Fibroblast of lung (primary cell): ENCODE measurements at regions not wholly inside any gene's neighbourhood (a gene's known extent, or its start where the extent isn't known, plus 50 kb on each side); places are given as distances from the start of the nearest gene placed in this dataset.

Experiments
- DNase-seq, 2 donors: peaks; one replicate each; pipeline versions ENCODE4 v3.0.0 to v3.0.0-alpha.2; 2010; ENCODE audit warnings: low read depth in 2 of 2
- H2AFZ ChIP-seq: 2 replicates; pipeline ENCODE4 v1.5.1; 2012; ENCODE audit warnings: low read length, control low read depth, inconsistent platforms
- H3K27ac ChIP-seq: 2 replicates; pipeline ENCODE4 v1.5.1; 2011; ENCODE audit warnings: low read length, control low read depth; ENCODE audit not compliant: insufficient read depth
- H3K27me3 ChIP-seq: 2 replicates; pipeline ENCODE4 v1.5.1; 2011; ENCODE audit warnings: mild to moderate bottlenecking, low read length; ENCODE audit not compliant: control insufficient read depth, insufficient read depth
- H3K36me3 ChIP-seq: 2 replicates; pipeline ENCODE4 v1.5.1; 2011; ENCODE audit warnings: low read length; ENCODE audit not compliant: control insufficient read depth, insufficient read depth
- H3K4me1 ChIP-seq: 2 replicates; pipeline ENCODE4 v1.5.1; 2011; ENCODE audit warnings: low read length; ENCODE audit not compliant: control insufficient read depth, insufficient read depth; ENCODE audit errors: extremely low read depth
- H3K4me2 ChIP-seq: 2 replicates; pipeline ENCODE4 v1.5.1; 2011; ENCODE audit warnings: low read length, control low read depth; ENCODE audit not compliant: insufficient read depth; ENCODE audit errors: extremely low read depth
- H3K4me3 ChIP-seq, 4 experiments: fragments of 200-600 bp in 1 of 4; sonication (generic) in 1 of 4; replicated peaks in 1 of 4; 2 replicates each; pipeline ENCODE4 v1.5.1; 2011 to 2016; ENCODE audit warnings: low read length in 4 of 4, low read depth in 3 of 4, mild to moderate bottlenecking in 3 of 4, control low read depth in 2 of 4, inconsistent platforms in 1 of 4, mixed read lengths in 1 of 4; ENCODE audit not compliant: insufficient read depth in 1 of 4; ENCODE audit errors: control extremely low read depth in 1 of 4
- H3K79me2 ChIP-seq: 2 replicates; pipeline ENCODE4 v1.5.1; 2012; ENCODE audit warnings: mild to moderate bottlenecking, low read length, inconsistent platforms; ENCODE audit not compliant: control insufficient read depth, insufficient read depth
- H3K9ac ChIP-seq: 2 replicates; pipeline ENCODE4 v1.5.1; 2011; ENCODE audit warnings: mild to moderate bottlenecking, low read length, control low read depth; ENCODE audit not compliant: insufficient read depth
- H3K9me3 ChIP-seq: 2 replicates; pipeline ENCODE4 v1.5.1; 2012; ENCODE audit warnings: low read depth, low read length; ENCODE audit not compliant: control insufficient read depth, insufficient read depth
- H4K20me1 ChIP-seq: 2 replicates; pipeline ENCODE4 v1.5.1; 2011; ENCODE audit warnings: low read length; ENCODE audit not compliant: control insufficient read depth, insufficient read depth; ENCODE audit errors: extremely low read depth
- CTCF ChIP-seq, 2 donors: IDR thresholded peaks in 1 of 2; conservative IDR thresholded peaks in 1 of 2; 1 replicate in 1 of 2; 2 replicates in 1 of 2; pipeline ENCODE4 v1.5.1; 2011 to 2012; ENCODE audit warnings: low read length in 2 of 2, control low read depth in 1 of 2, inconsistent platforms in 1 of 2, low read depth in 1 of 2, mild to moderate bottlenecking in 1 of 2
- EZH2 ChIP-seq: IDR thresholded peaks from 2 replicates; pipeline ENCODE4 v1.5.1; 2012; ENCODE audit warnings: low read length, control low read depth, mild to moderate bottlenecking; ENCODE audit errors: missing control alignments

DNA sequence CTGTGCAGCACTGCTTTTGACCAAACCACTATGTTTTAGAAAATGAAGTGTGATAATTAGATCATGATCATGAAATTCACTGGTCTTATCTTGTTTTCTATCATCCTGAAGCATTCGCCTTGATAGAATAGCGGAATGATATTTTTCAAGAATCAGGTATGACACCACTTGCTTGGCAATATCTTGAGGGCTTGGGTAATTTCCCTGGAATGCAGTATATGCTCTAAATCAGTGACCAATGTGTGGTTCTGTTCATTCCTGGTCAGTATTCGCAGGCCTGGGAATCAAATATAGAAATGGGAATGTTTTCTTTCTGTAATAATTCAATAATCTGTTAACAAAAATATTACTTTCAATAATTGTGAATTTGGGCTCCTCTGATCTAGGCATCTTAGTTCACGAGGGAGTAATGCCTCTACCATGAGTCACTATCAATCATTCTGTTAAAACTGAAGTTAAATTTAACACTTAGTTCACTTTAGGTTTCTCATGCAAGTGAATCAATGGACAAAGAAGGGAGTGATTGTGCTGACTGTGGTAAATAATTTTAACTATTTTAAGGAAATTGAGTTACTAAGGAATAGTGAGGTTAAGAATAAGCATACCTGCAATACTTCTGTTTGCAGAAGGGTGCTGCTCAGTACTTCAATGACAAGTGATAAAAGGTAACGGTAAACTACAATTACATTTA lies 137.9 kb downstream of the PCDH20 start:
- TF ChIP-seq EZH2 (no peak), CTCF (conservative IDR thresholded peaks at IDR 0.05 in 1 of 2, IDR thresholded peaks at IDR 0.05 in 1 of 2; ENCODE audit: low read depth in 1 of 2, low read length in 2 of 2) (no peak)

GRCh38 chr13:61277088-61277487 lies 138.6 kb downstream of the PCDH20 start:
- no peaks in the 10 kb centered on the region for H3K36me3 ChIP-seq
- no peaks in the 10 kb centered on the region for H3K27me3 ChIP-seq
- no peak for DNase-seq
- no peaks in the 10 kb centered on the region for H4K20me1 ChIP-seq
- H3K4me1 ChIP-seq: no peaks in the 10 kb centered on the region
- no peak overlapping the region for H3K27ac ChIP-seq
- no peak overlapping the region for H3K4me2 ChIP-seq
- no peak overlapping the region for H3K4me3 ChIP-seq
- no peak for TF ChIP-seq CTCF (conservative IDR thresholded peaks at IDR 0.05 in 1 of 2, IDR thresholded peaks at IDR 0.05 in 1 of 2; ENCODE audit: low read depth in 1 of 2, low read length in 2 of 2)
- no peak for TF ChIP-seq EZH2
- no peak overlapping the region for H2AFZ ChIP-seq
- no peak overlapping the region for H3K9ac ChIP-seq
- H3K79me2 ChIP-seq: no peaks in the 10 kb centered on the region
- H3K9me3 ChIP-seq: no peaks in the 10 kb centered on the region

More for the DNA sequence above, 137.9 kb downstream of the PCDH20 start:
- Histone ChIP-seq H3K27ac (no peak overlapping the region), H3K4me3 (no peak overlapping the region), H3K4me2 (no peak overlapping the region), H4K20me1 (no peaks in the 10 kb centered on the region), H3K27me3 (no peaks in the 10 kb centered on the region), H2AFZ (no peak overlapping the region), H3K36me3 (no peaks in the 10 kb centered on the region), H3K79me2 (no peaks in the 10 kb centered on the region), H3K4me1 (no peaks in the 10 kb centered on the region), H3K9me3 (no peaks in the 10 kb centered on the region), H3K9ac (no peak overlapping the region)
- no peak for DNase-seq

DNA sequence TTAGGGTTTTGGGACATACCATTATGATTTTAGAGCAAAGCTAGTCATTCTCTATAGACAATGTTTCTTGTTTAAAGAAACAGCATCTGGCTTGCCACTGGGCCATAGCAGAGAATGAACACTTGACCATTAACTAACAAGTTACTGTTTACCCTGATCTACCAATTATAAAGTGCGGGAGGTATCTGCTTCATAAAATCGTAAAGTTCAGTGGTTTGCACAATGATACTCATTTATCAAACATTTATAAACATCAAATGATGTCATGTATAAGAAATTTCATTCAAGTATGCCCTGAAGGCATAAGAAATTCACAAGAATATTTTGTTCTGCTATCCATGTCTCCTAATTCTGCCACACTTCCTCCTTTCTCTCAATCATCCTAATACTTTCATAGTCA lies 139.2 kb downstream of the PCDH20 start:
- Histone ChIP-seq H3K27ac (no peak overlapping the region), H3K4me3 (no peak overlapping the region), H3K79me2 (no peaks in the 10 kb centered on the region), H3K9me3 (no peaks in the 10 kb centered on the region), H3K27me3 (no peaks in the 10 kb centered on the region), H2AFZ (no peak overlapping the region), H3K9ac (no peak overlapping the region), H3K4me1 (no peaks in the 10 kb centered on the region), H3K36me3 (no peaks in the 10 kb centered on the region), H4K20me1 (no peaks in the 10 kb centered on the region), H3K4me2 (no peak overlapping the region)
- no peak for DNase-seq
- TF ChIP-seq CTCF (conservative IDR thresholded peaks at IDR 0.05 in 1 of 2, IDR thresholded peaks at IDR 0.05 in 1 of 2; ENCODE audit: low read depth in 1 of 2, low read length in 2 of 2): no peak
- no peak for TF ChIP-seq EZH2
